ENCODE measurements at regions not wholly inside any gene's neighbourhood (a gene's known extent, or its start where the extent isn't known, plus 50 kb on each side); places are given as distances from the start of the nearest gene placed in this dataset.

DNA sequence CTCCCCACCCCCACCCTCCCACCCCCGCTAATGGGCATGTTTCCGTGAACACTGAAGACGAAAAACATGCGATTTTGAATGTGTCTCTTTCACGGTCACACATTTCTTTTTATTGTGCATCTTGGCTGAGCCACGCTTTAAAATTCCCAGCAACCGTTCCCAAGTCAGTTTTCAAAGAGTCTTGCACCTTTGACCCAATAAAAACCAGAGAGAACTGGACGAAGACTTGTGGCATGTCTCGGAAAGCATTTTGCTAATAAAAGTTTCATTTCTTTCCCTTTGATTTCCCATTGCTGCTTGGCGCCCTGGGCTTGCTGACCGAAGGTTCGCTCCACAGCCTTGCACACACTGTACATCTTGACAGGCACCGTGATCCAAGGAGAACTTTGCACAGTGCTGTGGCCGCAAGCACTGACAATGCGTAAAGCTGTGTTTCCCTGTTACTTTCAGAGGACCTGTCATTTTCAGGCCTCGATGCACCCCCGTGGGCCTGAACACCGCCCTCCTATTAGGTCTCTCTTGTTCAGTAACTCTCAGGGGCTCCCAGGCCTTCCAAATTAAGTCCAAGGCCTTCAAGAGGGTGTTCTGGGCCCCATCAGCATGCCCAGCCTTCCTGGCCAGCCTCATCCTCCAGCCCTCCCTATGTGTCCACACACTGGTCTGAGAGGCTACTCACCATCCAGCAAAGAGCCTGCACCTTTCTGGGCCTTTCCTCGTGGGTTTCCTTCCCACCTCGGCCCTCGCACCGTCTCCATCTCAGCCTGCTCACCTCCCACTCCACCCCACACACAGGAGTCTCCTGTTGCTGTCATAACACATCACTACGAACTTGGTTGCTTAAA lies 63.4 kb upstream of the DIO3 start:
- no peak for DNase-seq
- ChIA-PET CTCF (interaction anchor here (0.9 kb wide), 1 partner anchor 11 kb away, joined by 3 read pairs; no protein-coding TSS in a partner anchor), POLR2A (no interaction called here)
- Mint-ChIP-seq H3K27ac (no peak overlapping the region), H3K27me3 (peaks cover 2% of the 10 kb centered on the region), H3K9me3 (no peaks in the 10 kb centered on the region), H3K36me3 (ENCODE audit: low read depth) (no peaks in the 10 kb centered on the region), H3K4me3 (no peak overlapping the region), H3K4me1 (no peaks in the 10 kb centered on the region)

DNA sequence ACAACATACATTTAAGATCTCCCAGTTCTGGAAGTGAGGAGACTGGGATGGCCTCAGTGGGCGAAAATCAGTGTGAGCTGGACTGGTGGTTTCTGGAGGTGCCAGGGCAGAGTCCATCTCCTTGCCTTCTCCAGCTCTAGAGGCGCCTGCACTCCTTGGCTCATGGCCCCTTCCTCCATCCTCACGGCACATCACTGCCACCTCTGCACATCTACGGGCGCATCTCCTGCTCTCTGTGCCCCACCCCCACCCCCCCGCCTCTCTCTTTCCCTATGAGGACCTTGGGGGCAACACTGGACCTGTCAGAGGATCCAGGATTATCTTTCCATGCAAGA lies 62.8 kb upstream of the DIO3 start:
- ChIA-PET POLR2A (no interaction called here), CTCF (no interaction called here)
- no peak for DNase-seq
- H3K27ac Mint-ChIP-seq = no peak overlapping the region
- H3K36me3 Mint-ChIP-seq (ENCODE audit: low read depth) = no peaks in the 10 kb centered on the region
- H3K4me3 Mint-ChIP-seq = no peak overlapping the region
- H3K9me3 Mint-ChIP-seq = no peaks in the 10 kb centered on the region
- no peaks in the 10 kb centered on the region for H3K4me1 Mint-ChIP-seq
- peaks cover 2% of the 10 kb centered on the region for H3K27me3 Mint-ChIP-seq

- CTCF ChIA-PET = no interaction called here
- H3K4me1 Mint-ChIP-seq = no peaks in the 10 kb centered on the region
- no peak overlapping the region for H3K27ac Mint-ChIP-seq
- POLR2A ChIA-PET = no interaction called here
- no peaks in the 10 kb centered on the region for H3K27me3 Mint-ChIP-seq
- H3K9me3 Mint-ChIP-seq = no peaks in the 10 kb centered on the region
- H3K4me3 Mint-ChIP-seq = no peak overlapping the region
- no peak for DNase-seq
- no peaks in the 10 kb centered on the region for H3K36me3 Mint-ChIP-seq (ENCODE audit: low read depth)
These were observed 62.2 kb upstream of the DIO3 start for GRCh38 chr14:101499080-101499479.

- no peaks in the 10 kb centered on the region for H3K27me3 Mint-ChIP-seq
- no peak overlapping the region for H3K27ac Mint-ChIP-seq
- ChIA-PET CTCF (no interaction called here), POLR2A (no interaction called here)
- DNase-seq = no peak
- no peaks in the 10 kb centered on the region for H3K4me1 Mint-ChIP-seq
- no peaks in the 10 kb centered on the region for H3K9me3 Mint-ChIP-seq
- no peak overlapping the region for H3K4me3 Mint-ChIP-seq
- no peaks in the 10 kb centered on the region for H3K36me3 Mint-ChIP-seq (ENCODE audit: low read depth)
These were observed 61.8 kb upstream of the DIO3 start for GRCh38 chr14:101499513-101499912.

- CTCF ChIA-PET = no interaction called here
- Mint-ChIP-seq H3K27ac (no peak overlapping the region), H3K36me3 (ENCODE audit: low read depth) (no peaks in the 10 kb centered on the region), H3K4me1 (no peaks in the 10 kb centered on the region), H3K4me3 (no peak overlapping the region), H3K27me3 (no peaks in the 10 kb centered on the region), H3K9me3 (no peaks in the 10 kb centered on the region)
- no peak for DNase-seq
- POLR2A ChIA-PET = no interaction called here
These were observed 61.2 kb upstream of the DIO3 start for GRCh38 chr14:101500061-101500460.

GRCh38 chr14:101500681-101501080 lies 60.6 kb upstream of the DIO3 start:
- CTCF ChIA-PET = no interaction called here
- POLR2A ChIA-PET = no interaction called here
- no peaks in the 10 kb centered on the region for H3K27me3 Mint-ChIP-seq
- no peaks in the 10 kb centered on the region for H3K36me3 Mint-ChIP-seq (ENCODE audit: low read depth)
- no peaks in the 10 kb centered on the region for H3K9me3 Mint-ChIP-seq
- DNase-seq = no peak
- no peak overlapping the region for H3K27ac Mint-ChIP-seq
- H3K4me1 Mint-ChIP-seq = no peaks in the 10 kb centered on the region
- no peak overlapping the region for H3K4me3 Mint-ChIP-seq

- Mint-ChIP-seq H3K36me3 (ENCODE audit: low read depth) (no peaks in the 10 kb centered on the region), H3K9me3 (no peaks in the 10 kb centered on the region), H3K27me3 (no peaks in the 10 kb centered on the region), H3K27ac (no peak overlapping the region), H3K4me1 (no peaks in the 10 kb centered on the region), H3K4me3 (no peak overlapping the region)
- ChIA-PET CTCF (no interaction called here), POLR2A (no interaction called here)
- no peak for DNase-seq
These were observed 60.0 kb upstream of the DIO3 start for GRCh38 chr14:101501341-101501740.

- no peaks in the 10 kb centered on the region for H3K27me3 Mint-ChIP-seq
- ChIA-PET POLR2A (no interaction called here), CTCF (no interaction called here)
- DNase-seq = no peak
- no peaks in the 10 kb centered on the region for H3K36me3 Mint-ChIP-seq (ENCODE audit: low read depth)
- no peaks in the 10 kb centered on the region for H3K4me1 Mint-ChIP-seq
- no peaks in the 10 kb centered on the region for H3K9me3 Mint-ChIP-seq
- no peak overlapping the region for H3K27ac Mint-ChIP-seq
- no peak overlapping the region for H3K4me3 Mint-ChIP-seq
These were observed 59.3 kb upstream of the DIO3 start for GRCh38 chr14:101501858-101502615.

DNA sequence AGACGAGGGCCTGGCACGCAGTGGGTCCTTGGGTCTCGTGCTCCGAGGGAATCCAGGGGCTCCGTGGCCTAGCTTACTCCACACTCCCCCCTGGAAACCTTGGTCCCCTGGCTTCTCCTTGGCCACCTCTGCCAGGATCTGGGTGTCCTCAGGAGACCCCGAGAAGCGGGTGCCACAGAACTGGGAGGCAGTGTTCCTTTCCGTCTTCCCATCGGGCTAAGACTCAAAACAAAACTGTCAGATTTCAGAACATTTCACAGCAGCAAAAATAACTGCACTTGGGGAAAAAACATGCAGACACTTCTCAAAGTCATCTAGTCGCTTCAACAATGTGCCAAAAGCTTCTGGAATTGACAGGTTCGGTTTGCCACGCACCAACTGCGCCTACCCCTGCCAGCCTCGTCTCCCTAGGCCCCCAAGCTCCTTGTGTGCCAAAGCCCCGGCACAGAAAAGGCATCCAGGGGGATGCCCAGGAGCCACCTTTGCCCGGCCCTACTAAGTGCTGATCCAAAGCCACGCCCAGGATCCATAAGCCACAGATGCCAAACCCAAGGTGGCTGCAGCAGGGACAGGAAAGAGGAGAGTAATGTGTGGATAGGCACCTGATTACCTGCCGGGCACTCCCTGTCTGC lies 58.4 kb upstream of the DIO3 start:
- no peaks in the 10 kb centered on the region for H3K27me3 Mint-ChIP-seq
- no peak overlapping the region for H3K4me3 Mint-ChIP-seq
- ChIA-PET CTCF (no interaction called here), POLR2A (interaction anchor here (0.7 kb wide), 1 partner anchor 1131 kb away, joined by 5 read pairs; no protein-coding TSS in a partner anchor)
- H3K9me3 Mint-ChIP-seq = no peaks in the 10 kb centered on the region
- no peaks in the 10 kb centered on the region for H3K4me1 Mint-ChIP-seq
- H3K27ac Mint-ChIP-seq = peak overlapping the region; percentile 36
- H3K36me3 Mint-ChIP-seq (ENCODE audit: low read depth) = no peaks in the 10 kb centered on the region
- no peak for DNase-seq

- H3K9me3 Mint-ChIP-seq = no peaks in the 10 kb centered on the region
- POLR2A ChIA-PET = interaction anchor here (0.7 kb wide), 1 partner anchor 1132 kb away, joined by 5 read pairs; no protein-coding TSS in a partner anchor
- H3K4me1 Mint-ChIP-seq = no peaks in the 10 kb centered on the region
- CTCF ChIA-PET = no interaction called here
- H3K27ac Mint-ChIP-seq = no peak overlapping the region
- no peaks in the 10 kb centered on the region for H3K36me3 Mint-ChIP-seq (ENCODE audit: low read depth)
- no peaks in the 10 kb centered on the region for H3K27me3 Mint-ChIP-seq
- no peak for DNase-seq
- H3K4me3 Mint-ChIP-seq = no peak overlapping the region
These were observed 57.7 kb upstream of the DIO3 start for GRCh38 chr14:101503431-101504095.

DNA sequence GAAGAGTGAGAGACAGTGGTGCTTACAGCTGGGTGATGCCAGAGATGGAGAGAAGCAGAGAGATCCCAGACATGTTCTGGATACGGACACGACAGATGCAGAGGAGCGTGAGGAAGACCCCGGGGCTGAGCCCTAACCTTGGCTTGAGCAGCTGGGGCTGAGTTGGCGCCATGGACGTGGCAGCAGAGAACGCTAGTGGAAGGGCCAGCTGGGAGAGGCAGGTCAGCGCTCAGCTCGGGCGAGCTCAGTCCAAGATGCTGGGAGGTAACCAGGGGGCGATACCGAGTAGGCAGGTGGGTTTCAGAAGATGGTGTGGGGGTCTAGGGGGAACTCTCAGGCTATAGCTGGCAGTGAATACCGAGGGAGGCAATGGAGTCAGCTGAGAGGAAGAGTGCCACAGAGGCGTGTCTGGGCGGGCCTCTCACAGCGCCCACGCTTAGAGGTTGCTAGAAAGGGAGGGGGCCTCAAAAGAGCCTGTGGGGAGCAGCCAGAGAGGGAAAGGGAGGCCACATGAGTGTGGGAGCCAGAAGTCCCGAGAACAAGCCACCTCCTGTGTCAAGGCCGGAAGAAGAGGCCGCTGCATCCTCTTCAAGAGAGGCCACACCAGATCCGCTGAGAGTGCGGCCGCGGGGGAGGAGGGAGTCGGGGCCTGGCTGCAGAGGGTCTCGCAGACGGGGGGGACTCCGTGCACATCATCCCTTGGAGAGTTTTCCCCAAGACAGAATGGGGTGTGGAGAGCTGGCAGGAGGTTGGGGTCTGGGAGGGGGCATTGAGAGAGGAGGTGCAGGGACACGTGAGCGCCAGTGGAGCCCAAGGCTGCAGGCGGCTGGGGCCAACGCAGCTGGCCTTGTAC lies 57.0 kb upstream of the DIO3 start:
- ChIA-PET POLR2A (no interaction called here), CTCF (interaction anchor here (0.7 to 1.2 kb wide), 2 partner anchors 36 to 125 kb away, joined by 3 read pairs; no protein-coding TSS in a partner anchor)
- H3K27me3 Mint-ChIP-seq = no peaks in the 10 kb centered on the region
- H3K9me3 Mint-ChIP-seq = no peaks in the 10 kb centered on the region
- no peaks in the 10 kb centered on the region for H3K4me1 Mint-ChIP-seq
- DNase-seq = no peak
- no peak overlapping the region for H3K4me3 Mint-ChIP-seq
- no peaks in the 10 kb centered on the region for H3K36me3 Mint-ChIP-seq (ENCODE audit: low read depth)
- no peak overlapping the region for H3K27ac Mint-ChIP-seq

DNA sequence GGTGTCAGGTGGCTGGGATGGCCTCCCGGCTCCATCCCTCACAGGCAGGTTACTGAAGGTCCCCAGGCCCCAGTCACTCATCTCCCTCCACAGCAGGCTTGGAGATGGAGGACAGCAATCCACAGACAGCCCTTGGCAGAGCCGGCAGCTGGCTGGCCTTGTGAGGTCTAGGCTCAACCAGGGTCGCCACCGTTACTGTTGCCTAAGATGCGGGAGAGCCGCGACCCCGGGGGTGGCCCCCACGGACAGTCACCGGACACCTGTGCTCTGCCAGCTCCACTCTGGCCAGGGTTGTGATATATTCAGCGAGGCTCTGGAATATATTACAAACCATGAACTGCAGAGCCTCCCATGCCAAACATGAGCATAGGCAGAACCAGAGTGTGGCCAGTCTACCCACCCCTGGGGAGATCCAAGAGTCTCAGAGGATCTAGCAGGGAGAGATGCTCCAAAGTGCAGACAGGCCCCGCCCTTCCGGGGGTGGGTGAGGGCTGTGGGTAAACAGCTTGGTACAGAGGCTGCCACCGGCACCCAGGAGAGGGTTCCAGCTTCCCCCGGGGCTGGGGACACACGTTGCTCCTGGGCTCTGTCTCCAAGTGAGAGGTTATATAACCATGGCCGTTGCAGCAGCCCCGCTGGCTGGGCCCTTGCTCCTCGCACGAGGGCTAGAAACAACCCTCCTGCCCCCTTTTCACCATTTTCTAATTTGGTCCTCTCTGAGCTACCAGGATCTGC lies 55.9 kb upstream of the DIO3 start:
- Mint-ChIP-seq H3K27me3 (no peaks in the 10 kb centered on the region), H3K4me1 (no peaks in the 10 kb centered on the region), H3K27ac (no peak overlapping the region), H3K4me3 (no peak overlapping the region), H3K9me3 (no peaks in the 10 kb centered on the region), H3K36me3 (ENCODE audit: low read depth) (no peaks in the 10 kb centered on the region)
- CTCF ChIA-PET = interaction anchor here (1.2 to 1.3 kb wide), 2 partner anchors 10 to 124 kb away, joined by 3 read pairs; no protein-coding TSS in a partner anchor
- no peak for DNase-seq
- POLR2A ChIA-PET = no interaction called here

Data from activated CD4-positive, alpha-beta T cell treated with anti-CD3 and anti-CD28 coated beads, Interleukin-2, amount 10 ng/mL, durations not matched to agents 7 days and 5 days (primary cell).